Esophagus muscularis mucosa (tissue), 3 donors: ENCODE measurements at regions not wholly inside any gene's neighbourhood (a gene's known extent, or its start where the extent isn't known, plus 50 kb on each side); places are given as distances from the start of the nearest gene placed in this dataset.
"Not testable (repeated sequence)": the region's sequence is repeated elsewhere in the genome, so short reads cannot be mapped to it uniquely, and the experiment has no call there.

ENCODE experiments used
- POLR2A ChIP-seq: fragments of 450-650 bp; IDR thresholded peaks from one replicate; pipeline ENCODE4 v1.6.1; 2017; ENCODE audit warnings: antibody characterized with exemption, moderate library complexity, mild to moderate bottlenecking, low read depth
- POLR2AphosphoS5 ChIP-seq, 2 donors: sonication (generic); formaldehyde crosslinking; IDR thresholded peaks; one replicate each; pipeline ENCODE4 v1.6.1; 2017; ENCODE audit warnings: antibody characterized with exemption in 2 of 2
- TF ChIP-seq, protein P1 (sequence below), 3 experiments: fragments of 200-600 bp in 2 of 3; fragments of 450-650 bp in 1 of 3; sonication (generic) in 2 of 3; IDR thresholded peaks; one replicate each; pipeline ENCODE4 v1.5.1; 2017 to 2019; ENCODE audit warnings: antibody characterized with exemption in 3 of 3, mild to moderate bottlenecking in 2 of 3, moderate library complexity in 1 of 3

DNA sequence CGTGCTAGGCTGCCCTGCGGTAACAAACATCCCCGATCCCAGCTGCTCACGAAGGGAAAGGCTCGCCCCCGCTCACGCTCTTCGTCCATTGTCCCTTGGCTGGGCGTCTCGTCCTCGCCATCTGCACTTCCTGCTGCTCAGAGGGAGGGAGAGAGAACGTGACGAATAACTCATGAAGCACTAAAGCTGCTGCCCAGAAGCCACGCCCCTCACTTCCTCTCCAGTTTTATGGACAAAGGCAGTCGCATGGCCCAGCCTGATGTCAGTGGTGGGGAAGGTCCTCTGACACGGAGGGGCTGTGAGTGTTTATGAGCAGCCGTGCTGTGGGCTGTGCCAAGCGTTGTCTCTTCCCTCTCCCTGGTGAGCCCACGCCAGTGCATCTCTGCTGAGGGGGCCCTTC is 235.9 kb upstream of the SFSWAP start:
- TF ChIP-seq, protein P1, sequence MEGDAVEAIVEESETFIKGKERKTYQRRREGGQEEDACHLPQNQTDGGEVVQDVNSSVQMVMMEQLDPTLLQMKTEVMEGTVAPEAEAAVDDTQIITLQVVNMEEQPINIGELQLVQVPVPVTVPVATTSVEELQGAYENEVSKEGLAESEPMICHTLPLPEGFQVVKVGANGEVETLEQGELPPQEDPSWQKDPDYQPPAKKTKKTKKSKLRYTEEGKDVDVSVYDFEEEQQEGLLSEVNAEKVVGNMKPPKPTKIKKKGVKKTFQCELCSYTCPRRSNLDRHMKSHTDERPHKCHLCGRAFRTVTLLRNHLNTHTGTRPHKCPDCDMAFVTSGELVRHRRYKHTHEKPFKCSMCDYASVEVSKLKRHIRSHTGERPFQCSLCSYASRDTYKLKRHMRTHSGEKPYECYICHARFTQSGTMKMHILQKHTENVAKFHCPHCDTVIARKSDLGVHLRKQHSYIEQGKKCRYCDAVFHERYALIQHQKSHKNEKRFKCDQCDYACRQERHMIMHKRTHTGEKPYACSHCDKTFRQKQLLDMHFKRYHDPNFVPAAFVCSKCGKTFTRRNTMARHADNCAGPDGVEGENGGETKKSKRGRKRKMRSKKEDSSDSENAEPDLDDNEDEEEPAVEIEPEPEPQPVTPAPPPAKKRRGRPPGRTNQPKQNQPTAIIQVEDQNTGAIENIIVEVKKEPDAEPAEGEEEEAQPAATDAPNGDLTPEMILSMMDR (IDR thresholded peaks at IDR 0.05), result not testable (repeated sequence)
- not testable (repeated sequence) for TF ChIP-seq POLR2A; POLR2AphosphoS5 (IDR thresholded peaks at IDR 0.05)
